ENCODE measurements at regions not wholly inside any gene's neighbourhood (a gene's known extent, or its start where the extent isn't known, plus 50 kb on each side); places are given as distances from the start of the nearest gene placed in this dataset.
A peak's percentile ranks its signal among the peaks of the same experiment; 100 is the strongest.

DNA sequence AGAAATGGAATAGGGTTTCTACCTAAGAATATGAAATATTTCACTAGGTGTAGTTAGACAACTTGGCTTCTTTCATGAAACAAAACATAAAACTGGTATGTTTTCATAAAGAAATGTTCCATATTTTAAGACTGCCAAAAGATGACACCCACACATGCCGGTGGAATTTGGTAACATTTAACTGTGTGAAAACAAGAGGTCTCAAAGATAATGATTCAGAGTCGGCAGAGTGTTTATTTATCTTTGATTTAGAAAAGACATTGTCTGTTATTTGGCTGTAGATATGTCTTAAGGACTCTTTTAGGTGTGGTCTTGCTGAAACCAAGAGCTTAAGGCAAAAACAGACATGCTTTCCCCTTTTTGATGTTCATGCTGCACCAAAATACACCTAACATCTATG is 63.5 kb upstream of the FN1 start:
- Histone ChIP-seq H3K36me3 (no peaks in the 10 kb centered on the region), H3K4me1 (replicated peaks) (peaks cover 14% of the 10 kb centered on the region), H3K27ac (no peak overlapping the region), H3K4me3 (no peak overlapping the region), H3K9me3 (replicated peaks) (no peaks in the 10 kb centered on the region), H3K27me3 (replicated peaks) (no peaks in the 10 kb centered on the region)
- peak in 1 of 2 experiments; percentile 49 for DNase-seq (ENCODE audit: low read depth in 1 of 2, low spot score in 2 of 2)

- no peak overlapping the region for H3K27ac ChIP-seq
- DNase-seq (ENCODE audit: low read depth in 1 of 2, low spot score in 2 of 2): peak in 1 of 2 experiments; percentile 8
Observed at GRCh38 chr2:215498431-215498830, 62.6 kb upstream of the FN1 start.

GRCh38 chr2:215493376-215493775 is 57.5 kb upstream of the FN1 start:
- Histone ChIP-seq H3K4me3 (no peak overlapping the region), H3K27me3 (replicated peaks) (no peaks in the 10 kb centered on the region), H3K4me1 (replicated peaks) (peaks cover 3% of the 10 kb centered on the region), H3K9me3 (replicated peaks) (no peaks in the 10 kb centered on the region), H3K36me3 (no peaks in the 10 kb centered on the region), H3K27ac (no peak overlapping the region)
- no peak for DNase-seq (ENCODE audit: low read depth in 1 of 2, low spot score in 2 of 2)

More at GRCh38 chr2:215498431-215498830, 62.6 kb upstream of the FN1 start:
- Histone ChIP-seq H3K4me1 (replicated peaks) (peaks cover 14% of the 10 kb centered on the region), H3K4me3 (no peak overlapping the region), H3K36me3 (no peaks in the 10 kb centered on the region), H3K9me3 (replicated peaks) (no peaks in the 10 kb centered on the region), H3K27me3 (replicated peaks) (no peaks in the 10 kb centered on the region)

GRCh38 chr2:215489288-215489848 is 53.5 kb upstream of the FN1 start:
- Histone ChIP-seq H3K4me1 (replicated peaks) (no peaks in the 10 kb centered on the region), H3K27me3 (replicated peaks) (no peaks in the 10 kb centered on the region), H3K9me3 (replicated peaks) (no peaks in the 10 kb centered on the region)

GRCh38 chr2:215487002-215487372 is 51.1 kb upstream of the FN1 start:
- Histone ChIP-seq H3K4me3 (no peak overlapping the region), H3K27me3 (replicated peaks) (no peaks in the 10 kb centered on the region), H3K27ac (no peak overlapping the region), H3K9me3 (replicated peaks) (no peaks in the 10 kb centered on the region), H3K36me3 (no peaks in the 10 kb centered on the region), H3K4me1 (replicated peaks) (no peaks in the 10 kb centered on the region)
- no peak for DNase-seq (ENCODE audit: low read depth in 1 of 2, low spot score in 2 of 2)

More at GRCh38 chr2:215489288-215489848, 53.5 kb upstream of the FN1 start:
- DNase-seq (ENCODE audit: low read depth in 1 of 2, low spot score in 2 of 2): no peak
- H3K4me3 ChIP-seq: no peak overlapping the region
- no peaks in the 10 kb centered on the region for H3K36me3 ChIP-seq
- no peak overlapping the region for H3K27ac ChIP-seq

GRCh38 chr2:215486291-215487001 is 50.6 kb upstream of the FN1 start:
- H3K27ac ChIP-seq: no peak overlapping the region
- no peaks in the 10 kb centered on the region for H3K4me1 ChIP-seq (replicated peaks)
- H3K36me3 ChIP-seq: no peaks in the 10 kb centered on the region
- no peaks in the 10 kb centered on the region for H3K9me3 ChIP-seq (replicated peaks)
- DNase-seq (ENCODE audit: low read depth in 1 of 2, low spot score in 2 of 2): no peak
- no peak overlapping the region for H3K4me3 ChIP-seq
- H3K27me3 ChIP-seq (replicated peaks): no peaks in the 10 kb centered on the region

Measured in SJSA1 (cell line).